Glomerular visceral epithelial cell (primary cell): ENCODE measurements at regions not wholly inside any gene's neighbourhood (a gene's known extent, or its start where the extent isn't known, plus 50 kb on each side); places are given as distances from the start of the nearest gene placed in this dataset.
"Not testable (repeated sequence)": the region's sequence is repeated elsewhere in the genome, so short reads cannot be mapped to it uniquely, and the experiment has no call there.

Source experiments
- DNase-seq: peaks from one replicate; pipeline ENCODE4 v3.0.0-alpha.2; 2016; ENCODE audit errors: extremely low spot score

GRCh38 chr13:38283346-38283745 lies 66.3 kb upstream of the UFM1 start:
- no peak for DNase-seq

GRCh38 chr13:38265132-38265497 lies 84.5 kb upstream of the UFM1 start:
- peak; percentile 11 for DNase-seq

GRCh38 chr13:38264363-38265131 lies 85.1 kb upstream of the UFM1 start:
- DNase-seq, result peak; percentile 4

- DNase-seq, result no peak
These were observed 87.4 kb upstream of the UFM1 start for GRCh38 chr13:38262211-38262610.

- no peak for DNase-seq
These were observed 94.1 kb upstream of the UFM1 start for GRCh38 chr13:38255600-38255999.

GRCh38 chr13:38239874-38240273 lies 109.8 kb upstream of the UFM1 start:
- no peak for DNase-seq

GRCh38 chr13:38228322-38228721 lies 121.3 kb upstream of the UFM1 start:
- DNase-seq, result no peak

GRCh38 chr13:38226496-38226895 lies 123.2 kb upstream of the UFM1 start:
- no peak for DNase-seq

GRCh38 chr13:38223089-38223488 lies 126.6 kb upstream of the UFM1 start:
- DNase-seq, result peak; percentile 28

- DNase-seq, result not testable (repeated sequence)
These were observed 128.5 kb upstream of the UFM1 start for GRCh38 chr13:38221120-38221519.

- no peak for DNase-seq
These were observed 133.5 kb upstream of the UFM1 start for GRCh38 chr13:38216181-38216580.

- peak; percentile 16 for DNase-seq
These were observed 136.3 kb upstream of the UFM1 start for GRCh38 chr13:38213314-38213713.

- no peak for DNase-seq
These were observed 138.6 kb upstream of the UFM1 start for GRCh38 chr13:38210928-38211596.

GRCh38 chr13:38204556-38204955 lies 145.1 kb upstream of the UFM1 start:
- DNase-seq, result no peak

- peak; percentile 42 for DNase-seq
These were observed 146.9 kb upstream of the UFM1 start for GRCh38 chr13:38202740-38203139.

GRCh38 chr13:38191016-38191415 lies 158.6 kb upstream of the UFM1 start:
- DNase-seq, result no peak

- no peak for DNase-seq
These were observed 169.0 kb upstream of the UFM1 start for GRCh38 chr13:38180670-38181069.

- DNase-seq, result no peak
These were observed 169.5 kb upstream of the UFM1 start for GRCh38 chr13:38180126-38180525.

GRCh38 chr13:38176664-38177063 lies 173.0 kb upstream of the UFM1 start:
- DNase-seq, result no peak

- DNase-seq, result no peak
These were observed 176.2 kb upstream of the UFM1 start for GRCh38 chr13:38173403-38173802.

GRCh38 chr13:38167164-38167822 lies 182.4 kb upstream of the UFM1 start:
- no peak for DNase-seq

GRCh38 chr13:38166116-38166515 lies 183.5 kb upstream of the UFM1 start:
- peak; percentile 30 for DNase-seq

- no peak for DNase-seq
These were observed 189.5 kb upstream of the UFM1 start for GRCh38 chr13:38160131-38160530.
